IMR-90 (cell line): ENCODE measurements at regions not wholly inside any gene's neighbourhood (a gene's known extent, or its start where the extent isn't known, plus 50 kb on each side); places are given as distances from the start of the nearest gene placed in this dataset.

ENCODE experiments used
- ATAC-seq: fragments of 200-7000 bp; cut with Tn5 transposase; 2 replicates; pipeline ENCODE4 v1.9.1; 2020; ENCODE audit warnings: low read depth, mild to moderate bottlenecking, moderate library complexity
- BruUV-seq: library from RNA; stranded (reverse); fragments of 400-500 nt; replicated peaks from 2 replicates; lab custom pipeline; 2021; lab: Mats Ljungman, UMichigan
- CTCF ChIA-PET: fragments of 300-600 bp; formaldehyde crosslinking; extraction: SDS; loops from one replicate; lab custom pipeline; 2021; ENCODE audit warnings: antibody characterized with exemption; lab: Yijun Ruan, JAX
- POLR2A ChIA-PET: fragments of 300-600 bp; sonication (Branson Sonifier 250); formaldehyde crosslinking; loops from one replicate; lab custom pipeline; 2022; ENCODE audit warnings: antibody characterized with exemption; ENCODE audit not compliant: unreplicated experiment; lab: Charles Lee
- DNase-seq: peaks from one replicate; pipeline ENCODE4 v3.0.0; 2013
- H2AFZ ChIP-seq: replicated peaks from 2 replicates; pipeline ENCODE3; 2013; ENCODE audit warnings: low read length, mild to moderate bottlenecking; ENCODE audit not compliant: poor library complexity
- H2AK5ac ChIP-seq: 2 replicates; pipeline ENCODE4 v1.6.1; 2013; ENCODE audit warnings: low read depth, low read length, inconsistent platforms
- H2AK9ac ChIP-seq: replicated peaks from 2 replicates; pipeline ENCODE3; 2013; ENCODE audit warnings: mild to moderate bottlenecking, low read depth, low read length, moderate library complexity; ENCODE audit not compliant: poor library complexity
- H2BK120ac ChIP-seq: 2 replicates; pipeline ENCODE4 v1.6.1; 2013; ENCODE audit warnings: low read depth, low read length, inconsistent platforms
- H2BK15ac ChIP-seq: 3 replicates; pipeline ENCODE4 v1.6.1; 2013; ENCODE audit warnings: low read depth, low read length, inconsistent platforms
- H2BK20ac ChIP-seq: 2 replicates; pipeline ENCODE4 v1.6.1; 2013; ENCODE audit warnings: low read depth, mild to moderate bottlenecking, inconsistent platforms, low read length, moderate library complexity
- H2BK5ac ChIP-seq: 2 replicates; pipeline ENCODE4 v1.6.1; 2013; ENCODE audit warnings: mild to moderate bottlenecking, low read depth, low read length, inconsistent platforms; ENCODE audit not compliant: poor library complexity, severe bottlenecking
- H3K14ac ChIP-seq: replicated peaks from 2 replicates; pipeline ENCODE4 v1.6.1; 2013; ENCODE audit warnings: low read depth, low read length, inconsistent platforms
- H3K18ac ChIP-seq: 2 replicates; pipeline ENCODE4 v1.6.1; 2013; ENCODE audit warnings: low read depth, low read length, control low read depth
- H3K23ac ChIP-seq: 2 replicates; pipeline ENCODE4 v1.6.1; 2013; ENCODE audit warnings: low read depth, low read length, inconsistent platforms
- H3K27ac ChIP-seq: 2 replicates; pipeline ENCODE4 v1.5.1; 2013; ENCODE audit warnings: mild to moderate bottlenecking, control low read depth, low read length; ENCODE audit not compliant: insufficient read depth
- H3K27me3 ChIP-seq: 2 replicates; pipeline ENCODE4 v1.6.1; 2013; ENCODE audit warnings: low read length; ENCODE audit not compliant: control insufficient read depth, insufficient read depth
- H3K36me3 ChIP-seq: 2 replicates; pipeline ENCODE4 v1.6.1; 2013; ENCODE audit warnings: low read length, mixed read lengths; ENCODE audit not compliant: control insufficient read depth, insufficient read depth
- H3K4ac ChIP-seq: 2 replicates; pipeline ENCODE4 v1.6.1; 2013; ENCODE audit warnings: low read depth, low read length, inconsistent platforms
- H3K4me1 ChIP-seq: 2 replicates; pipeline ENCODE4 v1.6.1; 2013; ENCODE audit warnings: low read length, mixed read lengths; ENCODE audit not compliant: control insufficient read depth, insufficient read depth
- H3K4me2 ChIP-seq: 2 replicates; pipeline ENCODE4 v1.6.1; 2013; ENCODE audit warnings: low read depth, mild to moderate bottlenecking, control low read depth, low read length, moderate library complexity
- H3K4me3 ChIP-seq: 2 replicates; pipeline ENCODE4 v1.5.1; 2013; ENCODE audit warnings: low read depth, mild to moderate bottlenecking, control low read depth, low read length, moderate library complexity; ENCODE audit not compliant: insufficient read depth
- H3K56ac ChIP-seq: 2 replicates; pipeline ENCODE4 v1.6.1; 2013; ENCODE audit warnings: low read length, inconsistent platforms; ENCODE audit not compliant: insufficient read depth; ENCODE audit errors: extremely low read depth
- H3K79me1 ChIP-seq, 2 experiments: 2 replicates each; pipeline ENCODE4 v1.6.1; 2013; ENCODE audit warnings: low read length in 2 of 2, inconsistent platforms in 1 of 2, low read depth in 1 of 2
- H3K9ac ChIP-seq: 2 replicates; pipeline ENCODE4 v1.6.1; 2013; ENCODE audit warnings: low read depth, low read length, control low read depth
- H3K9me1 ChIP-seq: 2 replicates; pipeline ENCODE4 v1.6.1; 2013; ENCODE audit warnings: low read length, inconsistent platforms; ENCODE audit not compliant: insufficient read depth
- H3K9me3 ChIP-seq: 2 replicates; pipeline ENCODE4 v1.6.1; 2013; ENCODE audit warnings: low read length; ENCODE audit not compliant: control insufficient read depth, insufficient read depth
- H4K20me1 ChIP-seq: 2 replicates; pipeline ENCODE4 v1.6.1; 2013; ENCODE audit warnings: low read length, inconsistent platforms; ENCODE audit not compliant: insufficient read depth
- H4K5ac ChIP-seq: 2 replicates; pipeline ENCODE4 v1.6.1; 2013; ENCODE audit warnings: mild to moderate bottlenecking, low read depth, low read length, control low read depth
- H4K8ac ChIP-seq, 2 experiments: 2 replicates each; pipeline ENCODE4 v1.6.1; 2013; ENCODE audit warnings: low read depth in 2 of 2, low read length in 2 of 2, control low read depth in 1 of 2, inconsistent platforms in 1 of 2
- H4K91ac ChIP-seq: 2 replicates; pipeline ENCODE4 v1.6.1; 2013; ENCODE audit warnings: low read depth, low read length, inconsistent platforms; ENCODE audit not compliant: insufficient read depth
- BHLHE40 ChIP-seq: fragments of 150-350 bp; IDR thresholded peaks from 2 replicates; pipeline ENCODE4 v1.6.1; 2016; ENCODE audit warnings: mild to moderate bottlenecking, low read depth, low read length
- CEBPB ChIP-seq: IDR thresholded peaks from 2 replicates; pipeline ENCODE4 v1.6.1; 2012; ENCODE audit warnings: low read depth, low read length, improper control_type of control experiment
- CHD1 ChIP-seq: IDR thresholded peaks from 2 replicates; pipeline ENCODE4 v1.6.1; 2012; ENCODE audit warnings: low read depth, low read length, improper control_type of control experiment
- ELK1 ChIP-seq: fragments of 150-350 bp; IDR thresholded peaks from 2 replicates; pipeline ENCODE4 v1.6.1; 2016; ENCODE audit warnings: low read depth, mild to moderate bottlenecking, low read length, moderate library complexity, borderline replicate concordance
- MAFK ChIP-seq: IDR thresholded peaks from 2 replicates; pipeline ENCODE4 v1.6.1; 2012; ENCODE audit warnings: low read depth, low read length, improper control_type of control experiment
- MAZ ChIP-seq: IDR thresholded peaks from 2 replicates; pipeline ENCODE4 v1.6.1; 2012; ENCODE audit warnings: low read depth, mild to moderate bottlenecking, low read length, improper control_type of control experiment, moderate library complexity, borderline replicate concordance
- MXI1 ChIP-seq: IDR thresholded peaks from 2 replicates; pipeline ENCODE4 v1.6.1; 2012; ENCODE audit warnings: low read depth, mild to moderate bottlenecking, low read length, moderate library complexity, borderline replicate concordance
- NFE2L2 ChIP-seq: fragments of 150-350 bp; IDR thresholded peaks from 2 replicates; pipeline ENCODE4 v1.6.1; 2016; ENCODE audit warnings: low read depth, mild to moderate bottlenecking, low read length
- POLR2A ChIP-seq: IDR thresholded peaks from 2 replicates; pipeline ENCODE4 v1.6.1; 2012; ENCODE audit warnings: mild to moderate bottlenecking, low read depth, low read length
- RAD21 ChIP-seq: IDR thresholded peaks from 2 replicates; pipeline ENCODE4 v1.6.1; 2012; ENCODE audit warnings: low read length, improper control_type of control experiment
- RCOR1 ChIP-seq: IDR thresholded peaks from 2 replicates; pipeline ENCODE4 v1.6.1; 2012; ENCODE audit warnings: mild to moderate bottlenecking, low read length, improper control_type of control experiment; ENCODE audit not compliant: insufficient replicate concordance
- RFX5 ChIP-seq: IDR thresholded peaks from 2 replicates; pipeline ENCODE4 v1.8.0; 2012; ENCODE audit warnings: low read depth, mild to moderate bottlenecking, low read length, moderate library complexity
- SMC3 ChIP-seq: fragments of 150-350 bp; IDR thresholded peaks from 2 replicates; pipeline ENCODE4 v1.6.1; 2016; ENCODE audit warnings: low read depth, mild to moderate bottlenecking, antibody characterized with exemption, low read length, moderate library complexity
- USF2 ChIP-seq: fragments of 150-350 bp; IDR thresholded peaks from 2 replicates; pipeline ENCODE4 v1.6.1; 2017; ENCODE audit warnings: mild to moderate bottlenecking, antibody characterized with exemption, low read length, low read depth
- WGBS, 2 experiments: methylation state at CpG; one replicate each; pipeline versions ENCODE4 v1.1.5 to v1.1.7; 2013; ENCODE audit warnings: missing lambda C conversion rate in 2 of 2; ENCODE audit not compliant: insufficient read length in 1 of 2; ENCODE audit errors: extremely low coverage in 2 of 2; 5-methylcytosine and 5-hydroxymethylcytosine counted together
- dilution Hi-C: fragments of 300-500 bp; cut with HindIII; formaldehyde crosslinking; loops from one replicate; pipeline ENCODE4 v1.14.3; 2018; ENCODE audit warnings: low sequenced_read_pairs; ENCODE audit not compliant: unreplicated experiment
- in situ Hi-C: fragments of 300-500 bp; cut with MboI; formaldehyde crosslinking; loops from 3 replicates; pipeline ENCODE4 v1.14.3; 2019; ENCODE audit warnings: low sequenced_read_pairs, inconsistent platforms, mixed read lengths
- intact Hi-C: fragments of 100-400 bp; cut with micrococcal nuclease; formaldehyde crosslinking; loops from 2 replicates; pipeline ENCODE4 v1.10.0; 2022
- TF ChIP-seq, protein P1 (sequence below): conservative IDR thresholded peaks from 2 replicates; pipeline ENCODE4 v1.5.1; 2012; ENCODE audit warnings: mild to moderate bottlenecking, low read depth, low read length, improper control_type of control experiment

DNA sequence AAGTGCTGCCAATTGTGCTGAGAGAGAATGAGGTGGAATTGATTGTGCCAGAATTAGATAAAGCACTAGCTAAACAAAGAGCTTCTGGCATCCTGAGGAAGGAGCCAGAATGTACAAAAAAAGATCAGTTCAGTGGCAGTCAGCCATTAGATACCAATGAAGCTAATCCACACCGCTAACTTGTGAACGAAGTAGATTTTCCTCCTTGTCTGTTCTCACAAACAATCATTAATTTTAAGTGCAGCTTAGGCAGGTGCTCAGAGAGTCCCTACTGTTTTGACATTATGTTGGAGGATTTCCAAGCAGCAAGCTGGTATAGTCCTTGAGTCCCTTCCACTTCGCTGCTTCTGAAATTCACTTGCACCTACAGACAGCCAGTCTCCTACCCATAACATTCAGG, 617.4 kb downstream of the CENPC start:
- H3K4me2 ChIP-seq = no peak overlapping the region
- DNase-seq (no peak), ATAC-seq (no peak)
- no peaks in the 10 kb centered on the region for H3K9me1 ChIP-seq
- H2AK5ac ChIP-seq = no peak overlapping the region
- no peak overlapping the region for H3K14ac ChIP-seq
- no peak overlapping the region for H3K27ac ChIP-seq
- no peak overlapping the region for H2AK9ac ChIP-seq
- no peaks in the 10 kb centered on the region for H3K27me3 ChIP-seq
- ChIA-PET CTCF (no interaction called here), POLR2A (no interaction called here)
- H3K4me3 ChIP-seq = no peak overlapping the region
- H3K4me1 ChIP-seq = no peaks in the 10 kb centered on the region
- H2BK15ac ChIP-seq = no peak overlapping the region
- no peak overlapping the region for H2AFZ ChIP-seq
- H4K20me1 ChIP-seq = no peaks in the 10 kb centered on the region
- H3K18ac ChIP-seq = no peak overlapping the region
- in situ Hi-C loops = no loop called here
- no peak overlapping the region for H4K91ac ChIP-seq
- H4K8ac ChIP-seq = no peak overlapping the region
- H2BK20ac ChIP-seq = no peak overlapping the region
- H3K4ac ChIP-seq = no peak overlapping the region
- no TSS peak for BruUV-seq
- H2BK5ac ChIP-seq = no peak overlapping the region
- dilution Hi-C loops = no loop called here
- TF ChIP-seq MXI1 = no peak
- TF ChIP-seq SMC3 = no peak
- TF ChIP-seq POLR2A = no peak
- TF ChIP-seq RFX5 = no peak
- TF ChIP-seq ELK1 = no peak
- TF ChIP-seq NFE2L2 = no peak
- TF ChIP-seq MAZ = no peak
- no peak for TF ChIP-seq CHD1
- no peak for TF ChIP-seq CEBPB
- no peak for TF ChIP-seq RCOR1
- TF ChIP-seq BHLHE40 = no peak
- TF ChIP-seq, protein P1, sequence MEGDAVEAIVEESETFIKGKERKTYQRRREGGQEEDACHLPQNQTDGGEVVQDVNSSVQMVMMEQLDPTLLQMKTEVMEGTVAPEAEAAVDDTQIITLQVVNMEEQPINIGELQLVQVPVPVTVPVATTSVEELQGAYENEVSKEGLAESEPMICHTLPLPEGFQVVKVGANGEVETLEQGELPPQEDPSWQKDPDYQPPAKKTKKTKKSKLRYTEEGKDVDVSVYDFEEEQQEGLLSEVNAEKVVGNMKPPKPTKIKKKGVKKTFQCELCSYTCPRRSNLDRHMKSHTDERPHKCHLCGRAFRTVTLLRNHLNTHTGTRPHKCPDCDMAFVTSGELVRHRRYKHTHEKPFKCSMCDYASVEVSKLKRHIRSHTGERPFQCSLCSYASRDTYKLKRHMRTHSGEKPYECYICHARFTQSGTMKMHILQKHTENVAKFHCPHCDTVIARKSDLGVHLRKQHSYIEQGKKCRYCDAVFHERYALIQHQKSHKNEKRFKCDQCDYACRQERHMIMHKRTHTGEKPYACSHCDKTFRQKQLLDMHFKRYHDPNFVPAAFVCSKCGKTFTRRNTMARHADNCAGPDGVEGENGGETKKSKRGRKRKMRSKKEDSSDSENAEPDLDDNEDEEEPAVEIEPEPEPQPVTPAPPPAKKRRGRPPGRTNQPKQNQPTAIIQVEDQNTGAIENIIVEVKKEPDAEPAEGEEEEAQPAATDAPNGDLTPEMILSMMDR = no peak
- no peak for TF ChIP-seq USF2
- no peak for TF ChIP-seq MAFK
- no peak for TF ChIP-seq RAD21
- no peaks in the 10 kb centered on the region for H3K36me3 ChIP-seq
- no peak overlapping the region for H2BK120ac ChIP-seq
- H3K56ac ChIP-seq = no peak overlapping the region
- no peak overlapping the region for H3K9ac ChIP-seq
- 0 out of 2 replicates have a peak, but pooled peaks cover 3% of the 10 kb centered on the region for H3K9me3 ChIP-seq
- no peak overlapping the region for H4K5ac ChIP-seq
- no CpG with 5 or more reads among the region's 3 CpGs for WGBS, 2 experiments
- H3K23ac ChIP-seq = no peak overlapping the region
- intact Hi-C loops = no loop called here
- no peaks in the 10 kb centered on the region for H3K79me1 ChIP-seq
